ENCODE measurements at regions not wholly inside any gene's neighbourhood (a gene's known extent, or its start where the extent isn't known, plus 50 kb on each side); places are given as distances from the start of the nearest gene placed in this dataset.
"Not testable (repeated sequence)": the region's sequence is repeated elsewhere in the genome, so short reads cannot be mapped to it uniquely, and the experiment has no call there.

DNA sequence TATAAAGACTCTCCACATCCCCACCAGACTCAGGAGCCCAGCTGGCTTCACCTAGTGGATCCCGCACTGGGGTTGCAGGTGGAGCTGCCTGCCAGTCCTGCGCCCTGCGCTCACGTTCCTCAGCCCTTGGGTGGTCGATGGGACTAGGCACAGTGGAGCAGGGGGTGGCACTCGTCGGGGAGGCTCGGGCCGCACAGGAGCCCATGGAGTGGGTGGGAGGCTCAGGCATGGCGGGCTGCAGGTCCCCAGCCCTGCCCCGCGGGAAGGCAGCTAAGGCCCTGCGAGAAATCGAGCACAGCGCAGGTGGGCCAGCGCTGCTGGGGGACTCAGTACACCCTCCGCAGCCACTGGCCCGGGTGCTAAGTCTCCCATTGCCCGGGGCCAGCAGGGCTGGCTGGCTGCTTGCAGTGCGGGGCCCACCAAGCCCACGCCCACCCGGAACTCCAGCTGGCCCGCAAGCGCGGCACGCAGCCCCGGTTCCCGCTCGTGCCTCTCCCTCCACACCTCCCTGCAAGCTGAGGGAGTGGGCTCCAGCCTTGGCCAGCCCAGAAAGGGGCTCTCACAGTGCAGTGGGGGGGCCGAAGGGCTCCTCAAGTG, 371.8 kb downstream of the PRDM5 start:
- TF ChIP-seq, protein P1, sequence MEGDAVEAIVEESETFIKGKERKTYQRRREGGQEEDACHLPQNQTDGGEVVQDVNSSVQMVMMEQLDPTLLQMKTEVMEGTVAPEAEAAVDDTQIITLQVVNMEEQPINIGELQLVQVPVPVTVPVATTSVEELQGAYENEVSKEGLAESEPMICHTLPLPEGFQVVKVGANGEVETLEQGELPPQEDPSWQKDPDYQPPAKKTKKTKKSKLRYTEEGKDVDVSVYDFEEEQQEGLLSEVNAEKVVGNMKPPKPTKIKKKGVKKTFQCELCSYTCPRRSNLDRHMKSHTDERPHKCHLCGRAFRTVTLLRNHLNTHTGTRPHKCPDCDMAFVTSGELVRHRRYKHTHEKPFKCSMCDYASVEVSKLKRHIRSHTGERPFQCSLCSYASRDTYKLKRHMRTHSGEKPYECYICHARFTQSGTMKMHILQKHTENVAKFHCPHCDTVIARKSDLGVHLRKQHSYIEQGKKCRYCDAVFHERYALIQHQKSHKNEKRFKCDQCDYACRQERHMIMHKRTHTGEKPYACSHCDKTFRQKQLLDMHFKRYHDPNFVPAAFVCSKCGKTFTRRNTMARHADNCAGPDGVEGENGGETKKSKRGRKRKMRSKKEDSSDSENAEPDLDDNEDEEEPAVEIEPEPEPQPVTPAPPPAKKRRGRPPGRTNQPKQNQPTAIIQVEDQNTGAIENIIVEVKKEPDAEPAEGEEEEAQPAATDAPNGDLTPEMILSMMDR (optimal IDR thresholded peaks at IDR 0.05 in 1 of 3, IDR thresholded peaks at IDR 0.05 in 1 of 3, conservative IDR thresholded peaks at IDR 0.05 in 1 of 3; ENCODE audit: extremely low read depth in 1 of 3, insufficient read depth in 2 of 3, low read length in 3 of 3): not testable (repeated sequence)
- TF ChIP-seq EZH2 (IDR thresholded peaks at IDR 0.05; ENCODE audit: low read length): not testable (repeated sequence)
